OCI-LY1 (cell line): ENCODE measurements at regions not wholly inside any gene's neighbourhood (a gene's known extent, or its start where the extent isn't known, plus 50 kb on each side); places are given as distances from the start of the nearest gene placed in this dataset.

Experiments used
- H2AFZ ChIP-seq: fragments of 200-600 bp; sonication (generic), shearing (Covaris generic); 2 replicates; pipeline ENCODE4 v1.6.0; 2014; ENCODE audit warnings: antibody characterized with exemption, mild to moderate bottlenecking, low read length
- H3F3A ChIP-seq: fragments of 200-600 bp; sonication (generic), shearing (Covaris generic); 2 replicates; pipeline ENCODE4 v1.6.0; 2014; ENCODE audit warnings: mild to moderate bottlenecking, antibody characterized with exemption, low read length, moderate library complexity; ENCODE audit not compliant: insufficient read depth
- H3K27ac ChIP-seq: fragments of 200-600 bp; sonication (generic); 2 replicates; pipeline ENCODE4 v1.5.1; 2014; ENCODE audit warnings: low read length, mixed run types, mild to moderate bottlenecking, low read depth; ENCODE audit not compliant: poor library complexity, severe bottlenecking
- H3K27me3 ChIP-seq: fragments of 200-600 bp; sonication (generic); 2 replicates; pipeline ENCODE4 v1.6.0; 2014; ENCODE audit warnings: antibody characterized with exemption, mild to moderate bottlenecking, low read length, moderate library complexity; ENCODE audit not compliant: insufficient read depth
- H3K36me3 ChIP-seq: fragments of 200-600 bp; sonication (generic); 2 replicates; pipeline ENCODE4 v1.6.1; 2014; ENCODE audit warnings: mild to moderate bottlenecking, antibody characterized with exemption, low read length, moderate library complexity, mixed read lengths; ENCODE audit not compliant: insufficient read depth
- H3K4me1 ChIP-seq: fragments of 200-600 bp; sonication (generic); 2 replicates; pipeline ENCODE4 v1.5.1; 2014; ENCODE audit warnings: mild to moderate bottlenecking, low read length, moderate library complexity; ENCODE audit not compliant: insufficient read depth, severe bottlenecking
- H3K4me2 ChIP-seq: fragments of 200-600 bp; sonication (generic), shearing (Covaris generic); 2 replicates; pipeline ENCODE4 v1.6.1; 2014; ENCODE audit warnings: low read length
- H3K4me3 ChIP-seq: fragments of 200-600 bp; sonication (generic); 2 replicates; pipeline ENCODE4 v1.5.1; 2014; ENCODE audit warnings: low read length, low read depth, mild to moderate bottlenecking, mixed read lengths; ENCODE audit not compliant: poor library complexity, severe bottlenecking
- H3K79me2 ChIP-seq: fragments of 200-600 bp; shearing (Covaris generic); 2 replicates; pipeline ENCODE4 v1.6.1; 2016; ENCODE audit warnings: mixed run types, low read length, mixed read lengths; ENCODE audit not compliant: insufficient read depth
- H3K9ac ChIP-seq: fragments of 200-600 bp; sonication (generic), shearing (Covaris generic); 2 replicates; pipeline ENCODE4 v1.6.1; 2014; ENCODE audit warnings: mild to moderate bottlenecking, low read length, mixed read lengths
- H3K9me2 ChIP-seq: fragments of 200-600 bp; sonication (generic), shearing (Covaris generic); 2 replicates; pipeline ENCODE4 v1.6.1; 2014; ENCODE audit warnings: low read depth, mild to moderate bottlenecking, low read length, mixed read lengths
- H3K9me3 ChIP-seq: fragments of 200-600 bp; shearing (Covaris generic); 2 replicates; pipeline ENCODE4 v1.6.1; 2014; ENCODE audit warnings: low read length, mixed read lengths
- H4K20me1 ChIP-seq: fragments of 200-600 bp; sonication (generic), shearing (Covaris generic); 2 replicates; pipeline ENCODE4 v1.6.0; 2016; ENCODE audit warnings: mild to moderate bottlenecking, low read length; ENCODE audit not compliant: insufficient read depth
- CTCF ChIP-seq: fragments of 200-600 bp; sonication (generic), shearing (Covaris generic); IDR thresholded peaks from 2 replicates; pipeline ENCODE4 v1.5.1; 2017; ENCODE audit warnings: mild to moderate bottlenecking, antibody characterized with exemption, low read length, moderate library complexity, mixed read lengths
- EZH2 ChIP-seq: fragments of 200-600 bp; sonication (generic), shearing (Covaris generic); IDR thresholded peaks from 2 replicates; pipeline ENCODE4 v1.8.0; 2017; ENCODE audit warnings: borderline replicate concordance, mixed run types, mild to moderate bottlenecking, antibody characterized with exemption, low read length, moderate library complexity, mixed read lengths

GRCh38 chr17:69947027-69947759 is 127.8 kb upstream of the KCNJ16 start:
- no peak overlapping the region for H3K27ac ChIP-seq
- no peaks in the 10 kb centered on the region for H4K20me1 ChIP-seq

DNA sequence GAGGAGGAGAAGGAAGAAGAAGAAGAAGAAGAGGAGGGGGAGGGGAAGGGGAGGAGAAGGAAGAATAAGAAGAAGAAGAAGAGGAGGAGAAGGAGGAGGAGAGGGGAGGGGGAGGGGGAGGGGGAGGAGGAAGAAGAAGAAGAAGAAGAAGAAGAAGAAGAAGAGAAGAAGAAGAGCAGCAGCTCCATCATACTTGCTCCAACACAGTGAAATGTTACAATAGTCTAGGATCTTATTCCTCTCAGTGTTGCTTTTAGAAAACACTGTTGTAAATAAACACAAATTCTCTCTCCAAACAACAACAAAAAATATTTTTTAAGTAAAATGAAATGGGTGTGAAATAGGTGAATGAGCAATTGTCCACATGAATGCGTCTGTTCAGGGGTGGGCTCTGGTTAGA is 126.6 kb upstream of the KCNJ16 start:
- H3K36me3 ChIP-seq: no peaks in the 10 kb centered on the region
- H3K4me2 ChIP-seq: no peak overlapping the region
- H3K79me2 ChIP-seq: no peaks in the 10 kb centered on the region
- H3K9me3 ChIP-seq: no peaks in the 10 kb centered on the region
- H3K9me2 ChIP-seq: no peaks in the 10 kb centered on the region
- H3K4me1 ChIP-seq: peaks cover 16% of the 10 kb centered on the region
- no peaks in the 10 kb centered on the region for H3K27me3 ChIP-seq
- no peaks in the 10 kb centered on the region for H3F3A ChIP-seq
- no peak overlapping the region for H3K4me3 ChIP-seq
- TF ChIP-seq CTCF: no peak
- TF ChIP-seq EZH2: no peak
- no peak overlapping the region for H3K27ac ChIP-seq
- H4K20me1 ChIP-seq: no peaks in the 10 kb centered on the region
- H3K9ac ChIP-seq: no peak overlapping the region
- H2AFZ ChIP-seq: no peak overlapping the region

More at GRCh38 chr17:69947027-69947759, 127.8 kb upstream of the KCNJ16 start:
- no peaks in the 10 kb centered on the region for H3K79me2 ChIP-seq
- no peak overlapping the region for H3K9ac ChIP-seq
- H3K27me3 ChIP-seq: no peaks in the 10 kb centered on the region
- peaks cover 16% of the 10 kb centered on the region for H3K4me1 ChIP-seq
- no peaks in the 10 kb centered on the region for H3K9me3 ChIP-seq
- no peaks in the 10 kb centered on the region for H3K9me2 ChIP-seq
- H3K4me3 ChIP-seq: no peak overlapping the region
- no peaks in the 10 kb centered on the region for H3K36me3 ChIP-seq
- H2AFZ ChIP-seq: no peak overlapping the region
- TF ChIP-seq CTCF (no peak), EZH2 (no peak)
- H3F3A ChIP-seq: no peaks in the 10 kb centered on the region
- no peak overlapping the region for H3K4me2 ChIP-seq

DNA sequence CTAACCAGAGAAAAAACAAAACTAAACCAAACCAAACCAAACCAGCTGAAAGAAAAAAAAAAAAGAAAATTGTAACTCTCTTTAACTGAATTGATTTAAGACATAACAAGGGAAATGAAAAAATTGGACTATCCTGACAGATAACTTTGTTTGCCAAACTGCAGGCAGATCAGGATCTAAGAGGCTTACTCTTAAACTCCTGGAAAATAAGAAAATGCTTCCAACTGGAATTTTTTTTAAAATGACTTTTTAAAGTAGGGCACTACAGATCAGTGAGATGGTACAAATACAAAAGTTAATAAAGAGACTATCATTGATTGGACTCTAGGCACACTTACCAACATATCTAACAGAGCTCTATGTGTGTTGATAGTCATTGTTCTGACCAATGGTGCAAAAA is 125.5 kb upstream of the KCNJ16 start:
- Histone ChIP-seq H3K9me3 (no peaks in the 10 kb centered on the region), H3K36me3 (no peaks in the 10 kb centered on the region), H3K4me2 (no peak overlapping the region), H4K20me1 (no peaks in the 10 kb centered on the region), H3K9ac (no peak overlapping the region), H3K4me1 (peaks cover 16% of the 10 kb centered on the region), H3K4me3 (no peak overlapping the region), H2AFZ (no peak overlapping the region), H3K27ac (no peak overlapping the region), H3F3A (no peaks in the 10 kb centered on the region), H3K9me2 (no peaks in the 10 kb centered on the region), H3K27me3 (no peaks in the 10 kb centered on the region), H3K79me2 (no peaks in the 10 kb centered on the region)
- TF ChIP-seq CTCF (no peak), EZH2 (no peak)
